K562 (cell line): ENCODE measurements at regions not wholly inside any gene's neighbourhood (a gene's known extent, or its start where the extent isn't known, plus 50 kb on each side); places are given as distances from the start of the nearest gene placed in this dataset.

Experiments used
- ATAC-seq: fragments of 200-7000 bp; cut with Tn5 transposase; 3 replicates; pipeline ENCODE4 v1.9.1; 2020; ENCODE audit warnings: moderate library complexity
- BruUV-seq: library from RNA; stranded (reverse); fragments of 400-500 nt; replicated peaks from 2 replicates; lab custom pipeline; 2021; lab: Mats Ljungman, UMichigan
- CTCF ChIA-PET: fragments of 300-600 bp; formaldehyde crosslinking; extraction: SDS; loops from one replicate; lab custom pipeline; 2021; ENCODE audit warnings: low intra/inter-chr PET ratio; lab: Yijun Ruan, JAX
- POLR2A ChIA-PET: fragments of 300-600, 350-650 bp; sonication (Branson Sonifier 250); formaldehyde crosslinking; extraction: SDS; loops from one replicate; lab custom pipeline; 2021; ENCODE audit warnings: antibody characterized with exemption, inconsistent platforms; lab: Yijun Ruan, JAX
- DNase-seq, 4 experiments: peaks; one replicate each; pipeline versions ENCODE4 v3.0.0 to v3.0.0-alpha.2; 2011 to 2018; ENCODE audit warnings: low spot score in 3 of 4, mixed read lengths in 3 of 4; ENCODE audit errors: extremely low read depth in 1 of 4
- FAIRE-seq: peaks from 2 replicates; lab custom pipeline; 2011; peaks lifted over from hg19 to GRCh38; lab: Jason Lieb, UNC
- H2AFZ ChIP-seq: 2 replicates; pipeline ENCODE4 v1.6.0; 2011; ENCODE audit warnings: low read depth, low read length, control low read depth, inconsistent platforms
- H3K27ac ChIP-seq: fragments of 200-600 bp; 3 replicates; pipeline ENCODE4 v1.8.0; 2011; ENCODE audit warnings: low read depth, mild to moderate bottlenecking, control low read depth, inconsistent platforms, low read length, moderate library complexity, mixed read lengths; ENCODE audit errors: extremely low read depth
- H3K27me3 ChIP-seq, 2 experiments: fragments of 300-600 bp in 1 of 2; 2 replicates in 1 of 2; 3 replicates in 1 of 2; pipeline versions ENCODE4 v1.6.0 to v1.8.0; 2011; ENCODE audit warnings: inconsistent platforms in 2 of 2, low read length in 2 of 2, mild to moderate bottlenecking in 1 of 2, mixed read lengths in 1 of 2, moderate library complexity in 1 of 2; ENCODE audit not compliant: control insufficient read depth in 2 of 2, insufficient read depth in 2 of 2
- H3K36me3 ChIP-seq: fragments of 300-600 bp; 3 replicates; pipeline ENCODE4 v1.8.0; 2011; ENCODE audit warnings: mild to moderate bottlenecking, low read length, inconsistent platforms; ENCODE audit not compliant: control insufficient read depth, insufficient read depth
- H3K4me1 ChIP-seq, 2 experiments: fragments of 200-600 bp in 1 of 2; replicated peaks in 1 of 2; 2 replicates in 1 of 2; 3 replicates in 1 of 2; pipeline versions ENCODE4 v1.5.1 to v1.8.0; 2011; ENCODE audit warnings: inconsistent platforms in 2 of 2, low read length in 2 of 2, mild to moderate bottlenecking in 1 of 2, mixed read lengths in 1 of 2, moderate library complexity in 1 of 2; ENCODE audit not compliant: control insufficient read depth in 2 of 2, insufficient read depth in 2 of 2
- H3K4me2 ChIP-seq: 2 replicates; pipeline ENCODE4 v1.6.1; 2011; ENCODE audit warnings: low read length, control low read depth, inconsistent platforms, mixed read lengths; ENCODE audit not compliant: insufficient read depth
- H3K4me3 ChIP-seq: fragments of 200-600 bp; sonication (generic), shearing (Covaris generic); 2 replicates; pipeline ENCODE4 v1.5.1; 2016; ENCODE audit warnings: control low read depth, inconsistent platforms
- H3K79me2 ChIP-seq: fragments of 200-600 bp; 3 replicates; pipeline ENCODE4 v1.8.0; 2011; ENCODE audit warnings: low read length, inconsistent platforms; ENCODE audit not compliant: control insufficient read depth, insufficient read depth
- H3K9ac ChIP-seq, 2 experiments: 2 replicates each; pipeline versions ENCODE4 v1.6.0 to v1.6.1; 2011; ENCODE audit warnings: low read depth in 2 of 2, low read length in 2 of 2, control low read depth in 1 of 2, inconsistent platforms in 1 of 2, mild to moderate bottlenecking in 1 of 2, mixed read lengths in 1 of 2; ENCODE audit not compliant: insufficient read depth in 1 of 2
- H3K9me1 ChIP-seq: one replicate; pipeline ENCODE4 v1.6.0; 2011; ENCODE audit warnings: inconsistent platforms, mild to moderate bottlenecking, low read length, moderate library complexity; ENCODE audit not compliant: control insufficient read depth, insufficient read depth
- H3K9me3 ChIP-seq: replicated peaks from 2 replicates; pipeline ENCODE4 v1.5.1; 2011; ENCODE audit warnings: low read depth, low read length, inconsistent platforms; ENCODE audit not compliant: control insufficient read depth, insufficient read depth
- H4K20me1 ChIP-seq: replicated peaks from 2 replicates; pipeline ENCODE4 v1.6.1; 2011; ENCODE audit warnings: low read length, inconsistent platforms, mixed read lengths; ENCODE audit not compliant: control insufficient read depth, insufficient read depth
- ARHGAP35 ChIP-seq: fragments of 450-650 bp; IDR thresholded peaks from 2 replicates; pipeline ENCODE4 v1.6.1; 2018; ENCODE audit not compliant: partially characterized antibody
- ASH1L ChIP-seq: fragments of 450-650 bp; IDR thresholded peaks from 2 replicates; pipeline ENCODE4 v1.6.1; 2018; ENCODE audit warnings: borderline replicate concordance, mild to moderate bottlenecking, low read depth; ENCODE audit not compliant: partially characterized antibody
- MEF2A ChIP-seq: IDR thresholded peaks from 2 replicates; pipeline ENCODE4 v1.6.1; 2011; ENCODE audit warnings: low read depth, mild to moderate bottlenecking, low read length, moderate library complexity; ENCODE audit not compliant: control insufficient read depth
- MTF1 ChIP-seq: fragments of 250-450 bp; sonication (Bioruptor Pico); IDR thresholded peaks from 2 replicates; pipeline ENCODE4 v1.9.0; 2021; ENCODE audit warnings: moderate library complexity, mild to moderate bottlenecking, inconsistent platforms, borderline replicate concordance
- RBBP5 ChIP-seq: fragments of 200-600 bp; sonication (generic); IDR thresholded peaks from 2 replicates; pipeline ENCODE4 v1.6.1; 2012; ENCODE audit warnings: borderline replicate concordance, mild to moderate bottlenecking, low read length, control low read depth, inconsistent platforms; ENCODE audit not compliant: insufficient read depth, poor library complexity, severe bottlenecking
- ZNF316 ChIP-seq: fragments of 450-650 bp; IDR thresholded peaks from 2 replicates; pipeline ENCODE4 v1.6.1; 2016
- ZNF584 ChIP-seq: fragments of 200-800 bp; sonication (Bioruptor generic); IDR thresholded peaks from 2 replicates; pipeline ENCODE4 v1.6.1; 2016; ENCODE audit warnings: low read depth, mild to moderate bottlenecking, missing genetic modification characterization, missing compliant biosample characterization
- ZNF586 ChIP-seq: fragments of 450-650 bp; formaldehyde crosslinking; conservative IDR thresholded peaks from 2 replicates; pipeline ENCODE4 v1.4.0; 2020; ENCODE audit warnings: mild to moderate bottlenecking, moderate library complexity
- in situ Hi-C: fragments of 300-500 bp; cut with MboI; formaldehyde crosslinking; loops from 4 replicates; pipeline ENCODE4 v1.15.0; 2018; ENCODE audit warnings: inconsistent platforms, mixed read lengths
- intact Hi-C: fragments of 100-400 bp; cut with micrococcal nuclease; formaldehyde crosslinking; loops from 2 replicates; pipeline ENCODE4 v1.14.2; 2022
- TF ChIP-seq, protein P1 (sequence below): fragments of 150-350 bp; conservative IDR thresholded peaks from 2 replicates; pipeline ENCODE4 v1.6.1; 2014; ENCODE audit warnings: low read length
- TF ChIP-seq, protein P2 (sequence below), 2 experiments: fragments of 150-350 bp in 1 of 2; IDR thresholded peaks; 2 replicates each; pipeline ENCODE4 v1.6.1; 2012 to 2016; ENCODE audit warnings: low read depth in 2 of 2, low read length in 2 of 2, mild to moderate bottlenecking in 1 of 2, moderate library complexity in 1 of 2

DNA sequence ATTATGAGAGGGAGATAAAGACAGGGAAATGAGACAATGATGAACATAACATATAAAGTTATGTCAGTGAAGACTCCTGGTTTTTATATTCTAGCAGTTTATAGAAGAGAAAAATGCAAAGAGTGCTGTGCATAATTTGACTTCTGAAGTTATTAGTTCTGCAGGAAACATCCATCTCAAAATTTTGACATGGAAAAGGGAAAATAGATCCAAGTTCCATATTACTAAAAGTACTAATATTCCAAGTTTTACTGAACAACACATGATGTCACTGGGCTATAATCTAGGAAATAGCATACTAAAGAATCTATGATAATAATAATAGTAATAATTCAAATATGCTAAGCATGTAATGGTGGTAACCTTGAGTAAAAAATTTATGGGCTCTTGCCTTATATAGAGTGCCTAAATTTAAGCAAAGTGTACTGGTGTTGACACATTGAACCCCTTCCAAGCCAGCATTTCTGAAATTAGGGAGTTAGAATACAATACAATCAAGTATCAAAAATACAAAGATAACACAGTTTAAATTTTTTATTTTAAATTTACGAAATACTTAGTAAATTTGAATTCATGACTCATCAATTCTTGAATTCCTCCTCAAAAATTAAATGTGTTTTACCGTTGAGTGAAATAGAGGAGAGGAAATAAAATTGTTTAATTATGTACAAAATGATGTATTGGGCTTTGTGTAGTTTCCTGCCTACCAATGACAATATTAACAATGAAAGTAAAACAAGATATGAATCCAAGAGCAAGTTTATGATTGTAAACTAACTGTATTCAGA, 102.8 kb upstream of the KCND2 start (continued):
- TF ChIP-seq ASH1L = no peak
- TF ChIP-seq ARHGAP35 = no peak
- TF ChIP-seq ZNF586 (CRISPR knock-in tag) = no peak
- no peak for TF ChIP-seq RBBP5
- TF ChIP-seq ZNF316 = peak; percentile 75
- TF ChIP-seq, protein P1, sequence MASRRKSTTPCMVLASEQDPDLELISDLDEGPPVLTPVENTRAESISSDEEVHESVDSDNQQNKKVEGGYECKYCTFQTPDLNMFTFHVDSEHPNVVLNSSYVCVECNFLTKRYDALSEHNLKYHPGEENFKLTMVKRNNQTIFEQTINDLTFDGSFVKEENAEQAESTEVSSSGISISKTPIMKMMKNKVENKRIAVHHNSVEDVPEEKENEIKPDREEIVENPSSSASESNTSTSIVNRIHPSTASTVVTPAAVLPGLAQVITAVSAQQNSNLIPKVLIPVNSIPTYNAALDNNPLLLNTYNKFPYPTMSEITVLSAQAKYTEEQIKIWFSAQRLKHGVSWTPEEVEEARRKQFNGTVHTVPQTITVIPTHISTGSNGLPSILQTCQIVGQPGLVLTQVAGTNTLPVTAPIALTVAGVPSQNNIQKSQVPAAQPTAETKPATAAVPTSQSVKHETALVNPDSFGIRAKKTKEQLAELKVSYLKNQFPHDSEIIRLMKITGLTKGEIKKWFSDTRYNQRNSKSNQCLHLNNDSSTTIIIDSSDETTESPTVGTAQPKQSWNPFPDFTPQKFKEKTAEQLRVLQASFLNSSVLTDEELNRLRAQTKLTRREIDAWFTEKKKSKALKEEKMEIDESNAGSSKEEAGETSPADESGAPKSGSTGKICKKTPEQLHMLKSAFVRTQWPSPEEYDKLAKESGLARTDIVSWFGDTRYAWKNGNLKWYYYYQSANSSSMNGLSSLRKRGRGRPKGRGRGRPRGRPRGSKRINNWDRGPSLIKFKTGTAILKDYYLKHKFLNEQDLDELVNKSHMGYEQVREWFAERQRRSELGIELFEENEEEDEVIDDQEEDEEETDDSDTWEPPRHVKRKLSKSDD = no peak

DNA sequence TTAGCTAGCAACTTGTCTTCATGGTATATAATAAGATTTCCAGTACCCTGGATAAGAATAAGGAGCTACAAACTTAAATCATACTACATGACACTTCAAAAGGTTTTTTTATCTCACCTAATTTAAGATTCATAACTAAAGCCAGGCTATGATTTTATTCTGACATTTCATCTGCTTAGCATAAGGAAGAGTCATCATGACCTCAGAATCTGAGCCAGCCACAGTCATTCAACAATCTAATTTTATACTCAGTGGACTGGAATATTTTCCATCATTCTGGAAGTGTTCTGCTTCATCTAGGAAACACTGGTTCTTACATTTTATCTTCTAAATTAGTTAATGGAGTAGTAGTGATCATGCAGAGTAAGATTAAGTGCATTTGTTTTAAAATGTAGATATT, 102.1 kb upstream of the KCND2 start:
- Histone ChIP-seq H3K79me2 (no peaks in the 10 kb centered on the region), H3K27ac (no peak overlapping the region), H3K4me3 (no peak overlapping the region)
- CTCF ChIA-PET = no interaction called here
- POLR2A ChIA-PET = no interaction called here
- in situ Hi-C loops = no loop called here
- TF ChIP-seq ZNF584 (CRISPR knock-in tag) = no peak
- TF ChIP-seq, protein P2, sequence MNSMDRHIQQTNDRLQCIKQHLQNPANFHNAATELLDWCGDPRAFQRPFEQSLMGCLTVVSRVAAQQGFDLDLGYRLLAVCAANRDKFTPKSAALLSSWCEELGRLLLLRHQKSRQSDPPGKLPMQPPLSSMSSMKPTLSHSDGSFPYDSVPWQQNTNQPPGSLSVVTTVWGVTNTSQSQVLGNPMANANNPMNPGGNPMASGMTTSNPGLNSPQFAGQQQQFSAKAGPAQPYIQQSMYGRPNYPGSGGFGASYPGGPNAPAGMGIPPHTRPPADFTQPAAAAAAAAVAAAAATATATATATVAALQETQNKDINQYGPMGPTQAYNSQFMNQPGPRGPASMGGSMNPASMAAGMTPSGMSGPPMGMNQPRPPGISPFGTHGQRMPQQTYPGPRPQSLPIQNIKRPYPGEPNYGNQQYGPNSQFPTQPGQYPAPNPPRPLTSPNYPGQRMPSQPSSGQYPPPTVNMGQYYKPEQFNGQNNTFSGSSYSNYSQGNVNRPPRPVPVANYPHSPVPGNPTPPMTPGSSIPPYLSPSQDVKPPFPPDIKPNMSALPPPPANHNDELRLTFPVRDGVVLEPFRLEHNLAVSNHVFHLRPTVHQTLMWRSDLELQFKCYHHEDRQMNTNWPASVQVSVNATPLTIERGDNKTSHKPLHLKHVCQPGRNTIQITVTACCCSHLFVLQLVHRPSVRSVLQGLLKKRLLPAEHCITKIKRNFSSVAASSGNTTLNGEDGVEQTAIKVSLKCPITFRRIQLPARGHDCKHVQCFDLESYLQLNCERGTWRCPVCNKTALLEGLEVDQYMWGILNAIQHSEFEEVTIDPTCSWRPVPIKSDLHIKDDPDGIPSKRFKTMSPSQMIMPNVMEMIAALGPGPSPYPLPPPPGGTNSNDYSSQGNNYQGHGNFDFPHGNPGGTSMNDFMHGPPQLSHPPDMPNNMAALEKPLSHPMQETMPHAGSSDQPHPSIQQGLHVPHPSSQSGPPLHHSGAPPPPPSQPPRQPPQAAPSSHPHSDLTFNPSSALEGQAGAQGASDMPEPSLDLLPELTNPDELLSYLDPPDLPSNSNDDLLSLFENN (IDR thresholded peaks at IDR 0.05; ENCODE audit: low read depth in 2 of 2, low read length in 2 of 2) = no peak
- TF ChIP-seq MTF1 (CRISPR knock-in tag) = no peak
- no peak for TF ChIP-seq MEF2A
- TF ChIP-seq, all 486 proteins: peak for 0
- DNase-seq (no peak), ATAC-seq (no peak), FAIRE-seq (no peak)
- Histone ChIP-seq H3K27me3 (no peaks in the 10 kb centered on the region), H3K9ac (no peak overlapping the region), H3K9me1 (no peaks in the 10 kb centered on the region), H3K9me3 (no peaks in the 10 kb centered on the region), H4K20me1 (no peaks in the 10 kb centered on the region), H2AFZ (no peak overlapping the region), H3K4me2 (no peak overlapping the region), H3K36me3 (no peaks in the 10 kb centered on the region), H3K4me1 (no peaks in the 10 kb centered on the region)
- intact Hi-C loops = no loop called here
- no TSS peak for BruUV-seq
